B cell (primary cell): ENCODE measurements at regions not wholly inside any gene's neighbourhood (a gene's known extent, or its start where the extent isn't known, plus 50 kb on each side); places are given as distances from the start of the nearest gene placed in this dataset.

Experiments
- EZH2 ChIP-seq: IDR thresholded peaks from 2 replicates; pipeline ENCODE4 v1.6.1; 2012; ENCODE audit warnings: borderline replicate concordance, low read depth, mild to moderate bottlenecking, moderate library complexity, low read length; ENCODE audit not compliant: insufficient read depth, poor library complexity, severe bottlenecking
- TF ChIP-seq, protein P1 (sequence below): fragments of 200-600 bp; IDR thresholded peaks from one replicate; pipeline ENCODE4 v1.8.0; 2022; ENCODE audit warnings: antibody characterized with exemption, mild to moderate bottlenecking

DNA sequence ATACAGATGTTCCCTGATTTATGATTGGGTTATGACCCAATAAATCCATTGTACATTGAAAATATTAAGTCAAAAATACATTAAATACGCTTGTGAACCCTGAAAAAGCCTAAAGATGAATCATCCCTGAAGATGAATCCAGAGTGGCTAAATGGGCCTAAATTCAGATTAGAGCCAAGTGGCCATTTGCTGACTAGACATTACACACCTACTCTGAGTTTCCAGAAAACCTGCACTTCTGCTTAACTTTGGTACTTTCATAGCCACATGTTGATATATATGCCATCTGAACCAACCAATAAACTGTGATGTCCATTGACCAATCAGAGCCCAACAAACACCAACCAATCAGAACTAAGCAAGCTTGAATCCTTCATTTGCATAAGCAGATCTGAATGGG is 106.9 kb downstream of the WT1 start:
- TF ChIP-seq, protein P1, sequence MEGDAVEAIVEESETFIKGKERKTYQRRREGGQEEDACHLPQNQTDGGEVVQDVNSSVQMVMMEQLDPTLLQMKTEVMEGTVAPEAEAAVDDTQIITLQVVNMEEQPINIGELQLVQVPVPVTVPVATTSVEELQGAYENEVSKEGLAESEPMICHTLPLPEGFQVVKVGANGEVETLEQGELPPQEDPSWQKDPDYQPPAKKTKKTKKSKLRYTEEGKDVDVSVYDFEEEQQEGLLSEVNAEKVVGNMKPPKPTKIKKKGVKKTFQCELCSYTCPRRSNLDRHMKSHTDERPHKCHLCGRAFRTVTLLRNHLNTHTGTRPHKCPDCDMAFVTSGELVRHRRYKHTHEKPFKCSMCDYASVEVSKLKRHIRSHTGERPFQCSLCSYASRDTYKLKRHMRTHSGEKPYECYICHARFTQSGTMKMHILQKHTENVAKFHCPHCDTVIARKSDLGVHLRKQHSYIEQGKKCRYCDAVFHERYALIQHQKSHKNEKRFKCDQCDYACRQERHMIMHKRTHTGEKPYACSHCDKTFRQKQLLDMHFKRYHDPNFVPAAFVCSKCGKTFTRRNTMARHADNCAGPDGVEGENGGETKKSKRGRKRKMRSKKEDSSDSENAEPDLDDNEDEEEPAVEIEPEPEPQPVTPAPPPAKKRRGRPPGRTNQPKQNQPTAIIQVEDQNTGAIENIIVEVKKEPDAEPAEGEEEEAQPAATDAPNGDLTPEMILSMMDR = no peak
- TF ChIP-seq EZH2 = no peak
